GM12878 (cell line): ENCODE measurements at regions not wholly inside any gene's neighbourhood (a gene's known extent, or its start where the extent isn't known, plus 50 kb on each side); places are given as distances from the start of the nearest gene placed in this dataset.

ENCODE experiments used
- ATAC-seq: fragments of 200-7000 bp; cut with Tn5 transposase; 3 replicates; pipeline ENCODE4 v1.9.1; 2020; ENCODE audit warnings: mild to moderate bottlenecking, moderate library complexity
- BruUV-seq: library from RNA; stranded (reverse); fragments of 400-500 nt; replicated peaks from 2 replicates; lab custom pipeline; 2021; lab: Mats Ljungman, UMichigan
- CTCF ChIA-PET: fragments of 300-600 bp; sonication (Branson Sonifier 250); formaldehyde crosslinking; extraction: SDS; loops from one replicate; lab custom pipeline; 2021; ENCODE audit warnings: inconsistent platforms; lab: Yijun Ruan, JAX
- POLR2A ChIA-PET: fragments of 350-600 bp; formaldehyde crosslinking; extraction: SDS; loops from one replicate; lab custom pipeline; 2021; ENCODE audit warnings: inconsistent platforms; lab: Charles Lee
- RAD21 ChIA-PET: fragments of 300-600 bp; sonication (Branson Sonifier 250); formaldehyde crosslinking; loops from one replicate; lab custom pipeline; 2023; ENCODE audit warnings: antibody characterized with exemption; ENCODE audit not compliant: unreplicated experiment; lab: Charles Lee
- SMC1A ChIA-PET: fragments of 300-600 bp; sonication (Branson Sonifier 250); formaldehyde crosslinking; loops from one replicate; lab custom pipeline; 2023; ENCODE audit not compliant: unreplicated experiment, uncharacterized antibody; lab: Charles Lee
- DNase-seq: peaks from one replicate; pipeline ENCODE4 v3.0.0-alpha.2; 2011; ENCODE audit warnings: low read depth, low spot score
- FAIRE-seq: peaks from 3 replicates; lab custom pipeline; 2011; peaks lifted over from hg19 to GRCh38; lab: Jason Lieb, UNC
- H2AFZ ChIP-seq: 2 replicates; pipeline ENCODE4 v1.6.0; 2011; ENCODE audit warnings: low read depth, low read length, control low read depth; ENCODE audit not compliant: control insufficient read depth
- H3K27ac ChIP-seq: 2 replicates; pipeline ENCODE4 v1.5.1; 2011; ENCODE audit warnings: control low read depth; ENCODE audit not compliant: control insufficient read depth, insufficient read depth
- H3K27me3 ChIP-seq, 2 experiments: replicated peaks in 1 of 2; 2 replicates each; pipeline versions ENCODE4 v1.6.0 to v1.6.1; 2011; ENCODE audit warnings: low read length in 1 of 2; ENCODE audit not compliant: control insufficient read depth in 2 of 2, insufficient read depth in 2 of 2
- H3K36me3 ChIP-seq, 2 experiments: 2 replicates each; pipeline ENCODE4 v1.5.1; 2011; ENCODE audit warnings: low read length in 1 of 2; ENCODE audit not compliant: control insufficient read depth in 2 of 2, insufficient read depth in 2 of 2
- H3K4me1 ChIP-seq: 2 replicates; pipeline ENCODE4 v1.6.1; 2011; ENCODE audit warnings: mild to moderate bottlenecking, low read length, moderate library complexity, mixed read lengths; ENCODE audit not compliant: control insufficient read depth, insufficient read depth
- H3K4me2 ChIP-seq: 2 replicates; pipeline ENCODE4 v1.6.0; 2011; ENCODE audit warnings: control low read depth; ENCODE audit not compliant: control insufficient read depth, insufficient read depth
- H3K4me3 ChIP-seq: fragments of 200-600 bp; sonication (generic); 2 replicates; pipeline ENCODE4 v1.5.1; 2016
- H3K79me2 ChIP-seq: 2 replicates; pipeline ENCODE4 v1.6.0; 2011; ENCODE audit warnings: low read length; ENCODE audit not compliant: control insufficient read depth, insufficient read depth
- H3K9ac ChIP-seq: 2 replicates; pipeline ENCODE4 v1.8.0; 2011; ENCODE audit warnings: low read length, control low read depth, mixed read lengths; ENCODE audit not compliant: control insufficient read depth, insufficient read depth
- H3K9me3 ChIP-seq: replicated peaks from 3 replicates; pipeline ENCODE4 v1.5.1; 2011; ENCODE audit warnings: mild to moderate bottlenecking, low read length; ENCODE audit not compliant: control insufficient read depth, insufficient read depth
- H4K20me1 ChIP-seq: 2 replicates; pipeline ENCODE4 v1.6.0; 2011; ENCODE audit not compliant: control insufficient read depth, insufficient read depth
- ATF7 ChIP-seq: fragments of 450-650 bp; IDR thresholded peaks from 2 replicates; pipeline ENCODE4 v1.6.1; 2016; ENCODE audit warnings: low read depth, mild to moderate bottlenecking
- CBX5 ChIP-seq: sonication (generic); IDR thresholded peaks from 2 replicates; pipeline ENCODE4 v1.6.1; 2016; ENCODE audit warnings: low read depth, moderate library complexity, mild to moderate bottlenecking, inconsistent platforms
- EED ChIP-seq: sonication (generic); IDR thresholded peaks from 2 replicates; pipeline ENCODE4 v1.6.1; 2016; ENCODE audit warnings: antibody characterized with exemption, low read depth
- EP300 ChIP-seq, 2 experiments: fragments of 150-350 bp in 1 of 2; IDR thresholded peaks; 2 replicates each; pipeline ENCODE4 v1.6.1; 2011 to 2012; ENCODE audit warnings: low read depth in 2 of 2, low read length in 2 of 2, borderline replicate concordance in 1 of 2, improper control_type of control experiment in 1 of 2, inconsistent platforms in 1 of 2; ENCODE audit not compliant: control insufficient read depth in 1 of 2
- ESRRA ChIP-seq: IDR thresholded peaks from 2 replicates; pipeline ENCODE4 v1.6.1; 2012; ENCODE audit warnings: mild to moderate bottlenecking, low read length, improper control_type of control experiment
- IRF4 ChIP-seq: IDR thresholded peaks from 2 replicates; pipeline ENCODE4 v1.6.1; 2011; ENCODE audit warnings: low read depth, low read length
- KDM1A ChIP-seq: fragments of 200-600 bp; sonication (generic); IDR thresholded peaks from 2 replicates; pipeline ENCODE4 v1.6.1; 2016; ENCODE audit warnings: borderline replicate concordance
- NFIC ChIP-seq: IDR thresholded peaks from 2 replicates; pipeline ENCODE4 v1.6.1; 2012; ENCODE audit warnings: low read depth, mild to moderate bottlenecking, inconsistent platforms, low read length, moderate library complexity
- NR2F1 ChIP-seq: fragments of 450-650 bp; conservative IDR thresholded peaks from 2 replicates; pipeline ENCODE4 v1.6.1; 2017; ENCODE audit warnings: mild to moderate bottlenecking
- PBX3 ChIP-seq: IDR thresholded peaks from 2 replicates; pipeline ENCODE4 v1.6.1; 2011; ENCODE audit warnings: mild to moderate bottlenecking, low read depth, low read length, moderate library complexity; ENCODE audit not compliant: insufficient replicate concordance
- POU2F2 ChIP-seq: IDR thresholded peaks from 3 replicates; pipeline ENCODE4 v1.6.1; 2011; ENCODE audit warnings: low read depth, mild to moderate bottlenecking, low read length, borderline replicate concordance
- RAD51 ChIP-seq: fragments of 450-650 bp; IDR thresholded peaks from 2 replicates; pipeline ENCODE4 v1.6.1; 2016; ENCODE audit warnings: moderate library complexity, mild to moderate bottlenecking, inconsistent platforms
- SMAD5 ChIP-seq: IDR thresholded peaks from 2 replicates; pipeline ENCODE4 v1.6.1; 2016; ENCODE audit warnings: antibody characterized with exemption, low read depth
- SREBF1 ChIP-seq: IDR thresholded peaks from 2 replicates; pipeline ENCODE4 v1.6.1; 2012; ENCODE audit warnings: mild to moderate bottlenecking, low read length
- SUPT20H ChIP-seq: IDR thresholded peaks from 2 replicates; pipeline ENCODE4 v1.6.1; 2011; ENCODE audit warnings: low read depth, mild to moderate bottlenecking, low read length, moderate library complexity, borderline replicate concordance; ENCODE audit not compliant: control insufficient read depth
- TCF7 ChIP-seq: IDR thresholded peaks from 2 replicates; pipeline ENCODE4 v1.6.1; 2014; ENCODE audit warnings: antibody characterized with exemption, borderline replicate concordance
- WGBS: methylation state at CpG from one replicate; pipeline ENCODE4 v1.1.6; 2016; ENCODE audit warnings: low lambda C conversion rate; ENCODE audit not compliant: insufficient replicate concordance, insufficient coverage; ENCODE audit errors: missing lambda C conversion rate; 5-methylcytosine and 5-hydroxymethylcytosine counted together
- in situ Hi-C: fragments of 300-500 bp; cut with MboI; formaldehyde crosslinking; loops from 9 replicates; pipeline ENCODE4 v1.14.3; 2018; ENCODE audit warnings: mixed read lengths
- intact Hi-C: fragments of 100-400 bp; cut with micrococcal nuclease; formaldehyde crosslinking; loops from one replicate; pipeline ENCODE4 v1.14.2; 2022; ENCODE audit not compliant: unreplicated experiment
- TF ChIP-seq, protein P1 (sequence below): fragments of 450-650 bp; formaldehyde crosslinking; IDR thresholded peaks from 2 replicates; pipeline ENCODE4 v1.4.0; 2022; ENCODE audit warnings: mild to moderate bottlenecking, moderate library complexity
- TF ChIP-seq, protein P2 (sequence below): IDR thresholded peaks from 2 replicates; pipeline ENCODE4 v1.6.1; 2012; ENCODE audit warnings: low read depth, low read length, improper control_type of control experiment

GRCh38 chr2:143974262-143974661 lies 545.7 kb downstream of the ZEB2 start:
- H3K4me2 ChIP-seq, result no peak overlapping the region
- no peak for FAIRE-seq
- H3K4me1 ChIP-seq, result no peaks in the 10 kb centered on the region
- in situ Hi-C loops (no loop called here), intact Hi-C loops (no loop called here)
- ChIA-PET POLR2A (interaction anchor here (0.7 kb wide), 1 partner anchor 394 kb away, joined by 6 read pairs; no protein-coding TSS in a partner anchor), CTCF (no interaction called here), RAD21 (no interaction called here), SMC1A (interaction anchor here (0.7 kb wide), 1 partner anchor 26 kb away, joined by 6 read pairs; no protein-coding TSS in a partner anchor)
- 96% methylated on average over 1 of the region's 1 CpG for WGBS
- no peak overlapping the region for H3K9ac ChIP-seq
- no peak overlapping the region for H3K27ac ChIP-seq
- no TSS peak for BruUV-seq
- no peaks in the 10 kb centered on the region for H4K20me1 ChIP-seq
- no peaks in the 10 kb centered on the region for H3K27me3 ChIP-seq
- no peak for DNase-seq
- H2AFZ ChIP-seq, result no peak overlapping the region
- H3K36me3 ChIP-seq, result no peaks in the 10 kb centered on the region
- no peaks in the 10 kb centered on the region for H3K9me3 ChIP-seq
- H3K79me2 ChIP-seq, result no peaks in the 10 kb centered on the region
- H3K4me3 ChIP-seq, result no peak overlapping the region
- ATAC-seq, result no peak
- TF ChIP-seq IRF4 (no peak), NR2F1 (no peak), EED (no peak), TCF7 (no peak), POU2F2 (no peak), ATF7 (no peak), SMAD5 (no peak), ESRRA (no peak), PBX3 (no peak), SREBF1 (no peak), KDM1A (no peak), CBX5 (no peak), SUPT20H (no peak), RAD51 (no peak), NFIC (no peak), EP300 (IDR thresholded peaks at IDR 0.05; ENCODE audit: borderline replicate concordance in 1 of 2, control insufficient read depth in 1 of 2, low read depth in 2 of 2, low read length in 2 of 2) (no peak)
- TF ChIP-seq, protein P1, sequence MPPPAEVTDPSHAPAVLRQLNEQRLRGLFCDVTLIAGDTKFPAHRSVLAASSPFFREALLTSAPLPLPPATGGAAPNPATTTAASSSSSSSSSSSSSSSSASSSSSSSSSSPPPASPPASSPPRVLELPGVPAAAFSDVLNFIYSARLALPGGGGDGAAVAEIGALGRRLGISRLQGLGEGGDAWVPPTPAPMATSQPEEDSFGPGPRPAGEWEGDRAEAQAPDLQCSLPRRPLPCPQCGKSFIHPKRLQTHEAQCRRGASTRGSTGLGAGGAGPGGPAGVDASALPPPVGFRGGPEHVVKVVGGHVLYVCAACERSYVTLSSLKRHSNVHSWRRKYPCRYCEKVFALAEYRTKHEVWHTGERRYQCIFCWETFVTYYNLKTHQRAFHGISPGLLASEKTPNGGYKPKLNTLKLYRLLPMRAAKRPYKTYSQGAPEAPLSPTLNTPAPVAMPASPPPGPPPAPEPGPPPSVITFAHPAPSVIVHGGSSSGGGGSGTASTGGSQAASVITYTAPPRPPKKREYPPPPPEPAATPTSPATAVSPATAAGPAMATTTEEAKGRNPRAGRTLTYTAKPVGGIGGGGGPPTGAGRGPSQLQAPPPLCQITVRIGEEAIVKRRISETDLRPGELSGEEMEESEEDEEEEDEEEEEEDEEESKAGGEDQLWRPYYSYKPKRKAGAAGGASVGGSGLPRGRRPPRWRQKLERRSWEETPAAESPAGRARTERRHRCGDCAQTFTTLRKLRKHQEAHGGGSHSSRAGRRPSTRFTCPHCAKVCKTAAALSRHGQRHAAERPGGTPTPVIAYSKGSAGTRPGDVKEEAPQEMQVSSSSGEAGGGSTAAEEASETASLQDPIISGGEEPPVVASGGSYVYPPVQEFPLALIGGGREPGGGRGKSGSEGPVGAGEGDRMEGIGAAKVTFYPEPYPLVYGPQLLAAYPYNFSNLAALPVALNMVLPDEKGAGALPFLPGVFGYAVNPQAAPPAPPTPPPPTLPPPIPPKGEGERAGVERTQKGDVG (CRISPR knock-in tag), result no peak
- TF ChIP-seq, protein P2, sequence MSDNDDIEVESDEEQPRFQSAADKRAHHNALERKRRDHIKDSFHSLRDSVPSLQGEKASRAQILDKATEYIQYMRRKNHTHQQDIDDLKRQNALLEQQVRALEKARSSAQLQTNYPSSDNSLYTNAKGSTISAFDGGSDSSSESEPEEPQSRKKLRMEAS, result no peak
